ENCODE measurements at regions not wholly inside any gene's neighbourhood (a gene's known extent, or its start where the extent isn't known, plus 50 kb on each side); places are given as distances from the start of the nearest gene placed in this dataset.
"Not testable (repeated sequence)": the region's sequence is repeated elsewhere in the genome, so short reads cannot be mapped to it uniquely, and the experiment has no call there.

- DNase-seq = no peak
Observed at GRCh38 chr2:62325398-62325797, 129.5 kb downstream of the B3GNT2 start.

DNA sequence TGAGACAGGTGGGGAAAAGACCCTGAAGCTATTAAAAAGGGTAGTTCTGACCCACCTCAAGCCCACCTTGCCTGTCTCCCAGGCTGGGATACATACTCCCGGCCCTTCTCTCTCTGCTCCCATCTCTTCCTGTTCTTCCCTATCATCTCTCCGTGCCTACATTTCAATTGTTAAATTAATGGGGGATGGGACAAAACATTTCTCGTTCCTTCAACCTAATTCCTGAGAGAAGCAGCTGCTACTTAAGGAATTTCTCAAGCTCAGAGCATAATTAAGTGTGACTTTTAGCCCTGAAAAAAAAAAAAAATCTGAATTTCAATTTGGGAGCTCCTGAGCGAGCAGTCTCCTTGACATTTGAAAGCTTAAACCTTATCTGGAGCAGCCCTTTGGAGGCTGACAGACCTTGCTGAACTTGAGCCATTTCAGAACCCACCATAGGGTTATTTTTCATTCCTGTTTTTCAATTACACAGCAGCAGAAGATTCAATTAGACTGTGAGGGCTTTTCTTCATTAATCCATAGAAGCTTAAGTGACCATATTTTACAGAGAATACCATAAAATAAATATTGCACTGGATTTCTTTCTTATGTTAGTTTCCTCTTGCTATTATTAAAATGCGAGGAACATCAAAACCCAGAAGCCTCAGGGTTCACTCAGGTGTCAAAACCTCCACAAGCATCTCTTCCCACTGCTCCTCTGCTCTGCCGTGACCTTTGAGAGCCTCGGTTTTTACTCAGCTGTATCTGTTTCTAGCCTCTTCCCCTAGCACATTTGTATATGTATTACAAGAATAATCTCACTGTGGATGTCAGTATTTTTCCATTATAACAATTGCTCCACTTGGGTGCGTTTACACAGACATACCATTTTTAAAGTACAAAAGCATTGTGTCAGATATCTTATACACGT is 125.7 kb downstream of the B3GNT2 start:
- DNase-seq = no peak

- no peak for DNase-seq
Observed at GRCh38 chr2:62320657-62321357, 124.9 kb downstream of the B3GNT2 start.

DNA sequence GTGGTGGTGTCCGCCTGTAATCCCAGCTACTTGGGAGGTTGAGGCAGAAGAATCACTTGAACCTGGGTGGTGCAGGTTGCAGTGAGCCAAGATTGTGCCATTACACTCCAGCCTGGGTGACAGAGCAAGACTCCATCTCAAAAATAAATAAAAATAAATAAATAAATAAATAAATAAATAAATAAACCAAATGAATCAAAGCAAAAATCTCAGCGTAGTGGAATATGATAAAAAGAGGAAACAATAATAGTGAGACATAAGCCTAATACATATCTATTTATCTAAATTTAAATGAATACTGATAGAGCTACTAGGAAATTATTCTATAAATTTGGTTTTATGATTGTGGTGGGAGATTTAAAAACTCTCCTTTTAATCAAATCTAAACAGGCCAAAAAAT is 124.2 kb downstream of the B3GNT2 start:
- not testable (repeated sequence) for DNase-seq

GRCh38 chr2:62319070-62319469 is 123.2 kb downstream of the B3GNT2 start:
- no peak for DNase-seq

- DNase-seq = no peak
Observed at GRCh38 chr2:62315476-62315875, 119.6 kb downstream of the B3GNT2 start.

- no peak for DNase-seq
Observed at GRCh38 chr2:62314291-62314690, 118.4 kb downstream of the B3GNT2 start.

- no peak for DNase-seq
Observed at GRCh38 chr2:62313449-62314227, 117.7 kb downstream of the B3GNT2 start.

DNA sequence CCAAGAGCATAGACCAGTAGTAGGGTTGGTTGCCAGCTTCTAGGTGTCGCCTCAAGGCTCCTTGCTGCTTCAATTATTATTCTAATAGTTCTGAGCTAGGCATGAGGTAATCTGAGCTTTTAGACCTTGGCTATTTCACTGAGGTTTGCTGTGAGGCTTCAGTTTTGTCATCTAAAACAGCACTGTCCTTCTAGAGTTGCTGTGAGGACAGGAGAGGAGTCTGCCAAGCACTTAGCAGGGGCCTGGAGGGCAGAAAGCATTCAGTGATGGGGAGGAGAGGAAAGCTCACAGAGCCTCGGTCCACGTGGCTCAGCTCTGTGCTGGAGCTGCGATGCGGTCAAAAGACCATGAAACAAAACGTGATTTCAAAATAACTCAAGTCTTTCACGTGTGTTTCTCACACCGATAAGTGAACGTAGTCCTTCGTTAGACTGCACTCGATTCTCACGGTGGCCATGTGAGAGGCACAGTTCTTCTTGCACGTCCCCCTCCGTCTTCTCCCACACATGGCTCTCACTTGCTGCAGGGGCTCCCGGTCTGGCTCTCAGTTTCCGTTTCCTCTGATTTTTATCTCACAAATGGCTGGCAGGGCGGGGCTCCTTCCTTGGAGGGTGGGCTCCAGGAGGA is 113.7 kb downstream of the B3GNT2 start:
- no peak for DNase-seq

DNA sequence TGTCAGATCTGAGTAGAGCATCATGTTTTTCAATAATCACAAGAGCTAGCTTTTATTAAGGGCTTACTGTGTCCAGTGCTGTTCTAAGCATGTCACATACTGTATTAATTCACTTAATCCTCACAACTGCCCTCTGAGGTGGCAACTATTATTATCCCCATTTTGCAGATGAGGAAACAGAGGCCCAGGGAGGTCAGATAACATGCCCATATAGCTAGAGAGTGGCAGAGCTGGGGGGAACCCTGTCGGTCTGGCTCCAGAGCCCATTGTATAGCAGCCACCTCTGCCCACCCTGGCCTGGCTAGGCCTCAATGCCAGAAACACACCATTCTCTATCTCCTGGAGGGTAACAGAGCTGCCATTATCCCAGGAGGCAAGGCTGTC is 113.2 kb downstream of the B3GNT2 start:
- no peak for DNase-seq

DNA sequence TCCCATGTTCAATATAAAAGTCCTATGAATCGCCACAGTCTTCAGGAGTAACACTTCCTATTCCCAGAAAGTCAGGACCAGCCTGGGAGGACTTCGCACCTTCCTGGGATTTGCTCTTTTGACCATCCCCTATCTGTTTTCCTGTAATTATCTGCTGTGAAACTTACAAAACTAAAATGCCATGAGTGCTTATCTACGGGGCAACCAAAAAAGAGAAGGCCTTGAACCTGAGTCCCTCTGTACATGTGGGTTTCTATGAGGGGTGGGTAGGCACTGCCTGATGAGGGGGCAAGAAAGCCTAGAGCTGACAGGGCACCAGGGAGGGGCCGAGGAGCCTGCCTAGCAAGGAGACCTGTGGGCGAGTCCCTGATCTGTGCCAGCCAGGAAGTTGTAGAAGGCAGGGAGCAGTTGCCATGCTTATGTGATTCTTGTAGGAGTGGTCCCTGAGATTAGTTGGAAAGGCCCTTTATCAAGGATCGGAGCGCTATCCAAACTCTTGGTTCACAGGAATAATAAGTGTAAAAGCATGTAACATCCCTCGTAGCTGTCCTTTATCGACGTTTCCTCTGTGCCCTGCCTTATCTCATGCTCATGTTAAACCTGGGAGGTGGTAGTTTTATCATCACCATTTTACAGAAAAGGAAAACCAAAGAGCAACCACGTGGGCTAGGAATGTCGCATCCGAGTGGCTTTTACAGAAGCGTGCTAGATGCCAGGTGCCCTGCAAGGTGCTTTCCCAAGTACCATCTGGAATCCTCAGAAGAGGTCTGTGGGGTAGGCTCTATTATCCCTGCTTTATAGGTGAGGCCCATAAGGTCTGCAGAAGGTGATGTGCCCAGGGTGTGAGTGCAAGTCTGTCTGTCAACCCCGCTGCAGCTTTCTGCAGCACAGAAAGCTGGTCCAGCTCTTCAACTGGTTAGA is 111.8 kb downstream of the B3GNT2 start:
- DNase-seq = no peak

DNA sequence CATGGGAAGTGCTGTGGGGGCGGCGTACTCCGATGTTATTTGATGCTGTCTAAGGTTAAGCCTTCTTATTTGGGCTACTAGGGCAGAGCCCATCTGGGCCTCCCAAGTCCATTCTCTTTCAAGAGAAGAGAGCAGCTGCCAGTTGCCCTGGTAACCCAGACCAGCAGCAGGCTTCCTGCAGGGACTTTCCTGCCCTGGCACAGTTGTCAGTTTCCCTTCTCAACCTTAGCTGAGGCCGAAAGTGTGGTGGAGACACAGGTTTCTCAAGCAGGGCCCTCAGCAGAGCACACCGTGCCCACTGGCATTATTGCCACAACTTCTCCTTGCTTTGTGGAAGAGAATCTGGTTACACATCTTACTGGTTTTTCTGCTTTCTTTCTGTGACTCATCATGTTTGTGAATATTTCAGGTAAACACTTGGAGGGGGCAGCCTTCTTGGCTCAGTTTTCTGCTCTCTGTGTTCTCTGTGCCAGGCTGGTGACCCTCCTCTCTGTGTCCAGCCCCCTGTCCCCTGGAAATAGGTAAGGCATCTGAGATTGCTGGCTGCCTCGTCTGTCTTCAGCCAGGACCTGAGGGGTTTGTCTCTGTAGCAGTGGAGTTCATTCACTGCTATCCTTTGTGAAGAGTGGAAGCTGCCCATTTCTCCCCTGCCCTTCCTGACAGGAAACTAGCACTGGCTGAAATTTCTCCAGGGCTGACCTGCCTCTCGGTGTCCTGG is 111.0 kb downstream of the B3GNT2 start:
- DNase-seq = no peak

DNA sequence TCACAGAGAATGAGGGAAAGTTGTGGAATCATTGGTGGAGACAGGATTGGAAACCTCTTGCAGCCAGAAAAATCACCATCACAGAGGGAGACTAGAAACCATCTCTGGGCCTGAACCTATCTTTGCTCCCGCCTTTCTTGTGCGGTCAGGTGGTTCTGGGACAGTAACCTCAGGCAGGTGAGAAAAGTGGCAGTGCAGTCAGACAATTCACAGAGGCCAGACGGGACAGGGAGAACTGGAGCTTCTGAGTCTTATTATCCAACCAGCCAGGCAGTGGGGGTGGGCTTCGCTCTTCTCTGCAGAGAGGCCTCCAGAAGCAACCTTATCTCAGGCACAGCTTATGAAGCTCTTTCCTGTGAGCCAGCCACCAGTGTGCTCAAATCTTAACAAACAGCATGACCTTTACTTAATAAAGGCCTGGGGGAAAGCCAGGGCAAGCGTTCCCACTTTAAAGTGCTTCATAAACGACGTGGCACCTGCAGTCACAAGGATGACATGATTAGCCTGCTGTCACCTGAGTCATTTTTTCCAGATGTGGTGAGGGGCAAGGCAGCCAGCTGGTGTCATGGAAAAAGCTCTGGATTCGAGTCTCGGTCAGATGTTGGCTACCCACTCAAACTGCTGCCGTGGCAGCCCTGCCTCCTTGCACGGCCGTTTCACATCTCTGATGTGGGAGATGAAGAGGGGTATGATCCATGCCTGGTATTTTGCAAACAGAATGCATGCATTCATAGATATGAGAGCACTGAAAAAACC is 109.7 kb downstream of the B3GNT2 start:
- DNase-seq = no peak

DNA sequence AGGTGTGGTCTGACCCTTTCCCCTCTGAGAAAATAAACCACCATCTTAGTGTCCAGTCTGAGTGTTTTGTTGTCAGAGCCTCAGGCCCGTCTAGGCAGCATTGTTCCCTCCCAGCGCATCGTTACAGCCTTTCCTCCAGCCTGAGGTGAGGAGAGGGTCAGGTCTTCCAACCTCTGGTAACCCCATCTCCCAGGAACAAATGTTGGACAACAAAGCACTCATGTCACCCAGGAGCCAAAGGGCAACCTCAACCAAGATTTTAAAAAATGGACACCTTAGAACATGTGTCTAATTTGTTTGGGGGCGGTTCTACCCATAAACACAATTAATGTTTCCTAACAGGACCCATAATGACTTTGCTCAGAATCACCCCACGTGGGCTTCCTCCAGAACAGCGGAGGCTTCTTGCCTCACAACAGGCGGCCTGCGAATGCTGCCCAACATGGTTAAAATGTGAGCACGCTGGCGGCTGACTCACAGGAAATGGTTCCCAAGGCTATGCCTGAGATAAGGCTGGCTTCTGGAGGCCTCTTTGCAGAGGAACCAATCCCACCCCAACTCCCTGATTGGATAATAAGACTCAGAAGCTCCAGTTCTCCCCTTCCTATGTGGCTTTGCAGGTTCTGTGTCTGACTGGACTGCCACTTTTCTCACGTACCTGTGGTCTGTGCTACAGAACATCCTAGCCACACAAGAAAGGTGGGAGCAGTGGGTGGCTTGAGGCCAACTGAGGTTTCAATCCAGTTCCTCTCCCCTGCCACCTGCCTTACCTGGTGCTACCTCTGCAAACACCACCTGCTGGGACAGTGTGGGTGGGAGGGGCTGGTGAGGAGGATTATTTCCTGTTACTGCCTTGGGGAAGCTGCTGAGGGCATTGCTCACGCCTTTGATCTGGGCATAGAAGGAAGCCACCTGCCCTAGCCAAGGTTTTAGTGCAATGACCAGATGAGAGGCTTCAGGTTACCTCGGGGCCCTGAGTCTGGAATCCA is 108.8 kb downstream of the B3GNT2 start:
- DNase-seq = no peak

GRCh38 chr2:62303788-62304187 is 107.9 kb downstream of the B3GNT2 start:
- no peak for DNase-seq

GRCh38 chr2:62302631-62303435 is 106.9 kb downstream of the B3GNT2 start:
- DNase-seq = no peak

DNA sequence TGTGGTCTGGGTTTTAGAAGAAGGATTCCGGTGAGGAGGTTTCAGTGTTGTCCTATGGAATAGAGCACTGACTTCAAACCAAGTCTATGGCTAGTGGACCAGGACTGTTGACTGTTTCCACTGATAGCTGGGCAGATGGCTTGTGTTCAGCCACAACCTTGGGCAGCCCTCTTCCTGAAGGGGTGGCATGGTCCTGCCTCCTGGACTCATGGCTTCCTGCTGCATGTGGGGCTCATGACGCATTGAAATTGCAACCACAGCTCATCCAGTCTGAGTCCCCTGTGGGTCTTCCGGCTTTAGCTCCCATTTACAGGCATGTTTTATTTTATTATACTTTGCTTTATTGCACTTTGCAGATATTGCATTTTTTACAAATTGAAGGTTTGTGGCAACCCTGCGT is 105.0 kb downstream of the B3GNT2 start:
- DNase-seq = no peak

DNA sequence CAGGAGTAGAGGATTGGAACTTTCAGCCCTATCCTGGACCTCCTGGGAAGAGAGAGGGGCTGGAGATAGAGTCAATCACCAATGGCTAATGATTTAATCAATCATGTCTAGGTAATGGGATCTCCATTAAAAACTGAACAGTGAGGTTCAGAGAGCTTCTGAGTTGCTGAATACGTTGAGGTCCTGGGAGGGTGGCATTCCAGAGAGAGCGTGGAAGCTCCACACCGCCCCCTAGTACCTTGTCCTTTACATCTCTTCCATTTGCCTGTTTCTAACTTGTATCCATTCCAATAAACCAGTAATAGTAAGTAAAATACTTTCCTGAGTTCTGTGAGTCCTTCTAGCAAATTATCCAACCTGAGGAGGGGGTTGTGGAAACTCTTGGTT is 101.7 kb downstream of the B3GNT2 start:
- no peak for DNase-seq

Measured in NCI-H1694 treated with DMSO at 0.1 percent for 48 hours (cell line).